Erythroblast (primary cell): ENCODE measurements at regions not wholly inside any gene's neighbourhood (a gene's known extent, or its start where the extent isn't known, plus 50 kb on each side); places are given as distances from the start of the nearest gene placed in this dataset.

Experiments
- GATA1 ChIP-seq: IDR thresholded peaks from 2 replicates; pipeline ENCODE4 v1.6.1; 2011; ENCODE audit warnings: low read depth, mild to moderate bottlenecking, control low read depth, low read length, moderate library complexity
- POLR2A ChIP-seq: IDR thresholded peaks from 2 replicates; pipeline ENCODE4 v1.6.1; 2011; ENCODE audit warnings: mild to moderate bottlenecking, low read length

GRCh38 chr19:30202060-30202600 is 170.1 kb upstream of the ZNF536 start:
- TF ChIP-seq POLR2A (no peak), GATA1 (no peak)
